HG03025 (cell line): ENCODE measurements at regions not wholly inside any gene's neighbourhood (a gene's known extent, or its start where the extent isn't known, plus 50 kb on each side); places are given as distances from the start of the nearest gene placed in this dataset.
"Not testable (repeated sequence)": the region's sequence is repeated elsewhere in the genome, so short reads cannot be mapped to it uniquely, and the experiment has no call there.

ENCODE experiments used
- ATAC-seq: cut with Tn5 transposase; IDR thresholded peaks from one replicate; pipeline ENCODE4 v1.9.1; 2021; ENCODE audit warnings: mild to moderate bottlenecking, moderate library complexity; ENCODE audit not compliant: unreplicated experiment, low FRiP score

DNA sequence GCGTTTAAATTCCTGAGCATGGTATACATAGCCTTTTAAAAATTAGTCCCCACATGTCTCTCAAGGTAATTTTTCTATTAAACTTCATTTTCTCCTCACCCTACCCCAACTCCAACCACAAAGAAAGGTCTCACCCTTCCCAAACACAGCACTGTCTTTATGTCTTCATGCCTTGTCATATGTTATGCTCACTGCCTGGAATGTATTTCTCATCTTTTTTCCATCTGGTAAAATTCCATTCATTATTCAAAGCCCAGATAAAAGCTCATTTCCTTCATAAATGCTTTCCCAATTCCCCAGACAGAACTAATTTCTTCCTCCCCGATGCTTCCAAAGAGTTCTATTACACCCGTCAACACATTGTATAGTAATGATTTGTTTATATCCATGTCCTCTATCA lies 302.0 kb downstream of the ALDH8A1 start:
- no peak for ATAC-seq

DNA sequence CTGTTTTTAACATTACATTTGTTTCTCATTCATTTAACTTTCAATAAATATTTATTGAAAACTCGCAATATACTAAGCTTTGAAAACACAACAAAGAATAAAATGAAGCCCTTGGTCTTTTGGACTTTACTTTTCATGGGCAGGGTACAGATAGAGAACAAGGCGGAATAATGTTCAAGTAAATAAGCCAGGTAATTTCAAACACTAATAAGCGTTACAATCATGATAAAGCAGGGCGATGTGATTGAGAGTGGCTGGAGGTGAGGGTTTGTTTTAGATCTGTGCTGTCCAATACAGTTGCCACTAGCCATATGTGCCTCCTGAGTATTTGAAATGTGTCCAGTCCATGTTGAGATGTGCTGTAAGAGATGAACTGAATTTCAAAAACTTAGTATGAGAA lies 307.1 kb downstream of the ALDH8A1 start:
- no peak for ATAC-seq

DNA sequence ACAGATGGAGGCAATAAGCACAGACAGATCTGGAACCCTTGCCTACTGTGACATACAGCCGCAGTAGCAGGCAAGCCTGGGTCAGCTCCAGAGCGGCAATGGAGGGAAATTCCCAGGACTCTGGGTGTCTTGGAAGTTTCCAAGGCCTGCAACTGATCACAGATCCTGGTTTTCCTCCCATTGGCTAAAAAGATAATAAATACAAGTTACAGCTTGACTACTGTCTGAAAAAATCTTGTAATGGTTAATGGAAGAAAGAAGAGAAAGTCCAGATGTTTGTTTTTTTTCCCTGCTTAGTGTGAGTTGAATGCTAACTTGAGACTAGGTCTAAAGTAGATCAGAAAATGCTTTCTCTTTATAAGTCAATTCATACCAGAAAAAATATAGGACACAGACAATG lies 307.6 kb downstream of the ALDH8A1 start:
- ATAC-seq = no peak

DNA sequence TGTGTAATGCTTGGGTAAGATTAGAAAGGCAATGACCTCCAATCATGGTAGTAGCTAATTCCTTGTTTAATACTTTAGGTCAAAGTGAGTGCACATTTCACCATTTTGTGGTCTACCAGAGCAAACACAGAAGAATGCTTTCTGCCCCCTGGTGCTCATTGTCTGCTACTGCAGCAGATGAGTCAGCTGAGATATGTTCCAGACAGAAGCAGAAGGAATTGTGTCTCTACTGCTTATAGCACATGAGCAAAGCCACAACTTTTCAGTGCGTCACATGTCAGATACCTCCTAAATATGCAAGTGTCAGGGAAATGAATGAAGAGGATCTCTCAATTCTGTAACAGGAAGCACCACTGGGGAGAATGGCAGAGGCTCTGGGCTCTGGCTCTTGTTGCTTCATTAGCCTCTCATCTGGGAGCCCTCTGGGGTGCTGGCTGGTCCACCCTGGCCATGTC lies 308.9 kb downstream of the ALDH8A1 start:
- ATAC-seq = no peak

DNA sequence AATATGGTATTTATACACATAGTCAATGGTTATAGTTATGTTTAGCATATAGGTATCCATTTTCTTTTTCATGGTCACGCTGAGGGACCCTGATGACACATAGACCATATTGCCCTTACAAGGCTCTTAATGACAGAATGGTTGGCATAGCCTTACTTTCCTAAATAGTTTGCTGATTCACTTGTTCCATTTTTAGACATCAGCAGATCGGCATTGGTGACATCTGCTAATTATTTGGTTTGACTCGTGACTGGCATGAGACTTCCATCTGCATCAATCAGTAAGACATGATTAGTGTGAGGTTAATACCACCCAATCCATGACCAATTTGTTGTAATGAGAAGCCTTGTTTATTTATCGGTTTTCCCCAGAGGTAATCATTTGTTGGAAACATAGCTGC lies 309.7 kb downstream of the ALDH8A1 start:
- no peak for ATAC-seq

DNA sequence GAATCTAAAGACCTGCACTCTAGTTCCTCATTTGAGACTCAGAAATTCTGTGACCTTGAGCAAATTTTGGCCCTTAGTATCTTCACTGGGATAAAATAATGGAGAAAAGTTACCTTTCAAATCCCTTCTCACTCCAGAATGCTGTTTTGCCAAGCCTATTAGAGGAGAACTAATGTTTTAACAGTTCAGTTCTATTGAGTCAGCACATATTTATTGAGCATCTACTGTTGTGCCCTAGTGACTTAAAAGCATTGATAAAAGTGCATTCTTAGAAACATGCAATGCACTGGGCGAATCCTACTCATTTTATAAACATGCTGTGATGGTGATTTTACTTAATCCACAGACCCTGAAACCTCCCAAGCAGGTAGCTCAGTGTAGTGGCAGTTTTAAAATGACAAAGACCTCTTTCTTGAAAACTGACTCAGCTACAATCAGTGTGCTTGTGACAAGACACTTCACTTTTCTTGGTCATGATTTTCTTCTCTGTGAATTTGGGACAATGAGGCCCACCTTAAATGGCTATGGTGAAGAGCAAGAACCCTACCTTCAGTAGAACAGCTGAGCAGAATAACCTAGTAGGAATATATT lies 312.0 kb downstream of the ALDH8A1 start:
- ATAC-seq = no peak

DNA sequence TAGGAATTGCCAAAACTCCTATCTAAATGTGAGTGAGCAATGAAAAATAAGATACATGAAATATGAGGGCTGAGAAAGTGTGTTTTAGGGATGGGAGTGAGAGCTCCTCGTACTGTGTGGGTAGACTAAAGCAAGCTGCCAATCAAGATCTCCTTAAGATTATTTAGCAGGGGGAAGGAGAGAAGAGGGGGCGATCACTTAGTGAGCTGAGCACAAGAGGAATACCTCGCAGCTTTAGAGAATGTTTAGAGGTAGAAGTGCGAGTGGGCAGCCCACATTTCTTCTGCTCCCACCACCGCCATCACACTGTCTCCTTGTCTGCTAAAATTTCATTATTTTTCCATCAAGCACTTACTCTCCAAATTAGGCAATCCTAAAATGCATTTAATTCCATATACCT lies 312.6 kb downstream of the ALDH8A1 start:
- ATAC-seq = no peak

DNA sequence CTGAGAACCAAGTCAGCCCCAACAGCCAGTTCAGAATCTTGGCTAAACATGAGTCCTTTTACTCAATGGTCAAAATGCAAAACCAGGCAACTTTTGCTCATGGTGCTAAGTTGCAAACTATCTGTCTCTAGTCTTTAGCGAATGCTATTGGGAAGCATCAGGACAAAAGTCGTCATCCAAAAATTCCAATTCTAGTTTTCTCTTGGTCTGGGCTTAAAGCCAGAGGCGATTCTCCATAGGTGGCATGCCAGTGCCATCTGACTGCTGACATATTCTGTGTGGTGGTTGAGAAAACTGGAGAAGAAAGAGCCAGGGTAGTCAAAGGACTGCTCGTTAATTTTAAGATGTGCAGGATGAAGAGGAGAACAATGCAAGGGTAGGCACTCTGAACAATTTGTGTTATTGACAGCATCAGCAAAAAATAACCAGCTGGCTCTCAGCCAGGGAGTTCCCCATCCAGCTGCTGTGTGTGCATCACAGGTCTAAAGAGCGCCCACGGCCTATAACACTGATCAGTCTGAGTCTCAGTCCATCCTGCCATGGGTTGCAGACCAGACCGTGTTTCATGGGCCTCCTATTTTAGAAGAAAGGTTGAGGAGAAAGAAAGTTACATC lies 313.6 kb downstream of the ALDH8A1 start:
- ATAC-seq = no peak

DNA sequence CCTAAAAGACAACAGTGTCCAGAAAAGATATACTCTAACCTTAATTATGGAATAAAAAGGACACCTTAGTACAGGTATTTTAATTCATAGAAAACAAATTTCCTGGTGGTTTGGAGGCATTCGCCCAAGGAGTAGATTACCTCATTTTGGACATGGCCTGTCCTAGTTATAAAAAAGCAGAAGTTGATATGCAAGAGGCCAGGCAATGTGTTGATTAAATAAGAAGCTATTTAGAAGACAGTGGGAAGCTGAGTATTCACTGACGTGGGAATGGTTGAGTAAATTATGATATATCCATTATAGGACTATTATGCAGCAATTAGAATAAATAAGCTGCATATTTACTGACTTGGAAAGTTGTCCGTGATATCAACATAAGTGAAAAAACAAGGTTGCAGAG lies 314.9 kb downstream of the ALDH8A1 start:
- no peak for ATAC-seq

DNA sequence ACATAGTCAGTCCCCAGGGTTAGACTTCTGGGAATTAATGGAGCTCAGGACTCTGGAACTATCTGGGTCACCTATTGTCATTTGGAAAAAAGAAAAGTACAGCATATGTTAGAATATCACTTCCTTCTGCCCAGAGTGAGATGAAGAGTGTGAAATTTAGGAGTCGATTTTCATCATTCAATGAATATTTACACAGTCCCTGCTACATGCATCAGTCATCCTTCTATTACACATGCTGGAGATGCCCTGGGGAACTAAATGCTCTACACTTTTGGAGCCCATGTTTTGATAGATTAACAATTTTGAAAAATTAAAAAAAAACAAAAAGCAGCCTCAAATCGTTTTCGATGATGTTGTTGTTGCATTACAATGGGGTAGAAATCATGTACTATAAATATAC lies 315.4 kb downstream of the ALDH8A1 start:
- ATAC-seq = no peak

DNA sequence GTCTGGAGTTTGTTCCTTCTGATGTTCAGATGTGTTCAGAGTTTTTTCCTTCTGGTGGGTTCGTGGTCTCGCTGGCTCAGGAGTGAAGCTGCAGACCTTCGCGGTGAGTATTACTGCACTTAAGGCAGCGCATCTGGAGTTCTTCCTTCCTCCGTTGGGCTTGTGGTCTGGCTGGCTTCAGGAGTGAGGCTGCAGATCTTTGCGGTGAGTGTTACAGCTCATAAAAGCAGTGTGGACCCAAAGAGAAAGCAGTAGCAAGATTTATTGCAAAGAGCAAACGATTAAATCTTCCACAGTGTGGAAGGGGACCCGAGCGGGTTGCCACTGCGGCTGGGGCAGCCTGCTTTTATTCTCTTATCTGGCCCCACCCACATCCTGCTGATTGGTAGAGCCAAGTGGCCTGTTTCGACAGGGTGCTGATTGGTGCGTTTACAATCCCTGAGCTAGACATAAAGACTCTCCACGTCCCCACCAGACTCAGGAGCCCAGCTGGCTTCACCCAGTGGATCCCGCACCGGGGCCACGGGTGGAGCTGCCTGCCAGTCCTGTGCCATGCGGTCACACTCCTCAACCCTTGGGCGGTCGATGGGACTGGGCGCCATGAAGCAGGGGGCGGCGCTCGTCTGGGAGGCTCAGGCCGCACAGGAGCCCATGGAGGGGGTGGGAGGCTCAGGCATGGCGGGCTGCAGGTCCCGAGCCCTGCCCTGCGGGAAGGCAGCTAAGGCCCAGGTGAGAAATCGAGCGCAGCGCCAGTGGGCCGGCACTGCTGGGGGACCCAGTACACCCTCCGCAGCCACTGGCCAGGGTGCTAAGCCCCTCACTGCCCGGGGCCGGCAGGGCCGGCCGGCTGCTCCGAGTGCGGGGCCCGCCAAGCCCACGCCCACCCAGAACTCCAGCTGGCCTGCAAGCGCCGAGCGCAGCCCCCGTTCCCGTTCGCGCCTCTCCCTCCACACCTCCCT lies 315.3 kb upstream of the SGK1 start:
- not testable (repeated sequence) for ATAC-seq

DNA sequence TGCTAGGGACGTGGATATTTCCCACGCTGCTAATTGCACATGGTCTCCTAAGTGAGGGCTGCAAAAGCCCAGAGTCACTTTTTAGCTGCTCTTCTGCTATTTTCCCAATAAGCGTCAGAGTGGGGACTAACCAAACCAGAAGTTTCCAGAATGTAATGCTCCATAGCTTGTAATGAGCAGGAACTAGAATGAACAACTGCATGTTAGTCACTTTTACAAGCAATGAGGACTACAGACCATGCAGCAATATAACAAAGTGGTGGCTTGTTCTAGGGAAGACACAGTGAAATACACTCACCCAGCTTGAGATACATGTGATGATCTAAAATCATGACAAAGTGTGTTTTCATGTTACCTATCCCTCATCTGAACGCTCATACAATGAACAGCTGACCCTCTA lies 314.1 kb upstream of the SGK1 start:
- ATAC-seq = no peak

DNA sequence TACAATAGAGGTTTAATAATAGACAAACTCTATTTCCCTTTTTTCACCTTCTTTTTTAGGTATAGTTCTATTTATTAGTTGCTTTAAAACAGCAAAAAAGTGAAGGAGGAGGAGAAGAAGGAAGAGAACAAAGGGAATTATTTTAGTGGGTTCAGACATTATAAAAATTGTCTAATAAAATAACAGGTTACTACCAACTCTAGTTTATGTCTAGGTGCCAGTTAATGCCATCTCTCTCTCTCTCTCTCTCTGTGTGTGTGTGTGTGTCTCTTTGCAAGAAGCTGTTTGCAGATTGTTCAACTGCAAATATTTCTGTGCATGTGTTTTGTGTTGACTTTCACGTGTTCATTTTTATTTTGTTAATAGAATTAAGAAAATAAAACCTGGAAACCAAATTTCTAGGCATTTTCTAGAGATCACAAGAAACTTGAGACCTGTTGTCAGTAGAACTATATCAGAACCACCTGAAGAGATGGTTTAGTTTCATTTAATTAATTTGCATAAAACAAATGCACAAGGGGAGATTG lies 313.5 kb upstream of the SGK1 start:
- no peak for ATAC-seq

DNA sequence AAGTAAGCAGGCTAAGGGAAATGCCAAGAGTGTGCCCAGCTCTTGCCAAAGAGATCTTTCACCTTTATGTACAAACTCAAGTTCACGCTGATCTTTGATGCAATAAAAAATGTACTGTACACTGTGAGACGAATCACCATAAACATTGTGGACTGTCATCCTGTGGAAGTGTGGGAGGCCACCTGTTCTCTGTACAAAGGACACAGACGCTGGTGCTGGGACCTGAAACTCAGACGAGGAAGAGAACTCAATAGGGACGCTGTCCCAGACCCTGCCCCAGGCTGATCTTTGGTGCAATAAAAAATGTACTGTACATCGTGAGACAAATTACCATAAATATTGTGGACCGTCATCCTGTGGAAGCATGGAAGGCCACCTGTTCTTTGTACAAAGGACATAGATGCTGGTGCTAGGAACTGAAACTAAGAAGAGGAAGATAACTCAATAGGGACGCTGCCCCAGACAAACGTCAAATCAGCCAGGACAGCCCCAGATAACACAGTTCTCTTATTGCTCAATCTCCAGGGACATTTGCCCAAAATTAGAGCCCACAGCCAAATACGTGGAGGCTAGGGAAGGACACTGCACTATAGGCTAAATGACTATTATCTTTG lies 312.7 kb upstream of the SGK1 start:
- ATAC-seq = peak; percentile 61

DNA sequence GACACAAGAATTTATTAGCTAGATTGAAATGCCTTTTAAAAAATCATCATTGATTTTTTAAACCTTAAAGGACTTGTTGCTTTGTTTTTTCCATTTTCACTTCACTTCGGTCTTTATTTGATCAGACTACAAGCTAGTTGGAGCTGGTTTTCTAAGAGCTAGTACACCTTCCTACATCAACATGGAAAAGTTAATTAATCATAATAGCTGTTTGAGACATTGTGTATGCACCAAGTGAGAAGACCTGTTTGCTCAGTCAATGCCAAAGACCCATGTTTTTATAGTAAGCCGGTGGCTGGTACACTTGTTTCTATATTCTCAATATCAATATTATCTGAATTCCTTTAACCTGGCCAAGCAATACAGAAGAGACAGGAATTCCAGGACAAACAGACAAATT lies 310.2 kb upstream of the SGK1 start:
- no peak for ATAC-seq

DNA sequence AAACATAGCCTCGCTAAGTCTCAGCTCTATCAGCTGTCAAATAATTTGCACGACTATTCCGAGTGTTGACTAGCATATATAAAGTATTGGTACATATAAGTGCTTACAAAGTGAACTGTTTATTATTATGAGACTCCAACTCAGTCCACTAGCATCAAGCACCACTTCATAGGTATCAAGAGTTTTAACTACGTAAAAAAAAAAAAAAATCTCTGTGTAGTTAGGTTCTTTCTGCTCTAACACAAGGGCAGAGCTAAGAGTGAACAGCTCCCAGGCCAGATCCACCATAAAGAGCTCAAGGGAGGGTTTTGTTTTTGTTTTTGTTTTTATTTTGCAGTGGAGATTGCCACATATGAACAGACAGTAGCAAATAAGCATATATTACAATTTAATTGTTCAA lies 309.8 kb upstream of the SGK1 start:
- no peak for ATAC-seq

DNA sequence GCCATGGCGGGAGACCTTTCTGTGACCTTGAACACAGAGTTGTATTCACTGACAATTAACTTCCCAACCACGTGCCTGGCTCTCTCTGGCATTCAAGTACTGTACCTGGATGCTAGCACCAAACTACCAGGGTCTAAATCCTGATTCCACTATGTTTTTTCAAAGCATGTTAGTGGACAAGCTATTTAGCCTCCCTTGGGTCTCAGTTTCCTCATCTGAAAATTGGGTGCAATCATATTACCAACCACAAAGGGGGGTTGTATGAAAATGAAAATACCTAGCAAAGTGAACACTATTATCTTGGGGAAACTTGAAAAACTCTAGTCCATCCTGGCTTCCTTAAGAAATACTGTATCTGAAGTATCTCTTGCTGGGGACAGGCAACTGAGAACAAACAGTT lies 308.7 kb upstream of the SGK1 start:
- no peak for ATAC-seq

DNA sequence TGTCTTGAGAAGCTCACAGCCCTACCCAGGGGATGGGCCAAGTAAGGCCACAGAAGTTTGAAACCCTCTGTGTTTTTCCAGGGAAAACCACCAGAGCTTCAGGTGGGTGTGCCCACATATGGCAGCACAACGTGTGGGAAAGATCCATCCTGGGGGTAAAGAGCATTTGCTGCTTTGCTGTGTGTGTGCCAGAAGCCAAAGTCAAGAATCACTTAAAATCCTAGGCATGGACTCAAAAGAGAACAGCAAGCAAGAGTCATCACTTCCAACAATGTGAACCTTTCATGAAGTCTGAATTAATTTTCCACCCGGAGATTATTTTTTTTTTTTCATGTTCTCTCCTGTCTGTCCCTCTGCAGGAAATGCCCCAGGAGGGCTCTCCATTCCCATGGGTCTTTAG lies 308.2 kb upstream of the SGK1 start:
- ATAC-seq = no peak

DNA sequence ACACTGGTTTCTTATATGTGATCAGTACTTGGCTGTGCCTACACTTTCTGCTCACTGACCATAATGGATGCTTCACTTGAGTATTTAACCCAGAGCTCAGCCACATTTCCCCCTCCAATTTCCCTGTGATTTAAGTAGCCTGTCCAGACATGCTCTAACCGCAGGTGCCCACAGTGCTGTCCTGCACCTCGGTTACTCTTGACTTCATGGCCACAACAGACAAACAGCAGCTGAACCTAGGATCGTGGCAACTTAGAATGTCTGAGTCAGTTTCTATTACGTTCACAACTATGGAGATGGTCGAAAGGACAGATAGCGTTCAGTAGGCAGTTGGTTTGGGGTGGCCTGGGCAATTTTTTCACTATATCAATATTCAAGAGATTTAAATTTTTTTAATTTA lies 306.9 kb upstream of the SGK1 start:
- ATAC-seq = no peak

DNA sequence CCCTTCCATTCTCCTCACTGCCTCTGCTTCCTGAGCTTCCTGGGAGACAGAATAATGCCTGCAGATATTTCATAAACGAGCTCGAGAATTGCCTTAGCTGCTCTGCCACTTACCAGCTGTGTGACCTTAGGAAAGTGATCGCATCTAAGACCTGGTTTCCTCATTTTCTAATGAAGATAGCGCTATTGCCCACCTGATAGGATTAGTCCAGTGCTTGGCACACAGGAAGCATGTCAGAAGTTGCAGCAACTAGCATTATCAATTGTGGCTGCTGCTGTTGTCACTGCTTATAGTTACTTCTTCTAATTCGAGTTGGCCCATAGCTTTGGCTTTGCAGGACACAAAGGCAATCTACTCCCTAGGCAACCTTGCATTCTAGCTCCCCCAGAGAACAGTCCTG lies 305.5 kb upstream of the SGK1 start:
- ATAC-seq = no peak
